BLaER1 treated with 17β-estradiol and CSF1 and Interleukin-3, amounts not matched to agents 10 nM and 100 nM (cell line): ENCODE measurements at regions not wholly inside any gene's neighbourhood (a gene's known extent, or its start where the extent isn't known, plus 50 kb on each side); places are given as distances from the start of the nearest gene placed in this dataset.
A peak's percentile ranks its signal among the peaks of the same experiment; 100 is the strongest.

Experiments used
- H3K27ac ChIP-seq, 11 experiments: shearing (Covaris generic); formaldehyde crosslinking; 2 replicates each; pipeline ENCODE4 v1.8.1; 2022
- H3K27me3 ChIP-seq, 11 experiments: shearing (Covaris generic); formaldehyde crosslinking; 2 replicates each; pipeline ENCODE4 v1.8.1; 2022
- H3K36me3 ChIP-seq, 11 experiments: shearing (Covaris generic); formaldehyde crosslinking; 2 replicates each; pipeline ENCODE4 v1.8.1; 2022
- H3K4me1 ChIP-seq, 10 experiments: shearing (Covaris generic); formaldehyde crosslinking; 2 replicates each; pipeline ENCODE4 v1.8.1; 2022
- H3K4me2 ChIP-seq, 11 experiments: shearing (Covaris generic); formaldehyde crosslinking; 2 replicates each; pipeline ENCODE4 v1.8.1; 2022
- H3K4me3 ChIP-seq, 10 experiments: shearing (Covaris generic); formaldehyde crosslinking; 2 replicates each; pipeline ENCODE4 v1.8.1; 2022
- H3K9ac ChIP-seq, 11 experiments: shearing (Covaris generic); formaldehyde crosslinking; 2 replicates each; pipeline ENCODE4 v1.8.1; 2022
- H3K9me3 ChIP-seq, 11 experiments: shearing (Covaris generic); formaldehyde crosslinking; replicated peaks in 1 of 11; 2 replicates each; pipeline ENCODE4 v1.8.1; 2022
- H4K20me1 ChIP-seq, 11 experiments: shearing (Covaris generic); formaldehyde crosslinking; 2 replicates each; pipeline ENCODE4 v1.8.1; 2022
- Cebpa-rat ChIP-seq, 11 experiments: shearing (Covaris generic); IDR thresholded peaks; 2 replicates each; pipeline ENCODE4 v1.8.1; 2022

GRCh38 chr13:111020546-111020945, 94.6 kb upstream of the ARHGEF7 start:
- Histone ChIP-seq H3K9ac (no peak overlapping the region), H3K4me3 (no peak overlapping the region), H3K4me2 (no peak overlapping the region), H3K4me1 (no peaks in the 10 kb centered on the region), H3K27ac (no peak overlapping the region), H4K20me1 (no peaks in the 10 kb centered on the region), H3K36me3 (no peaks in the 10 kb centered on the region; a peak in 2 of 22 replicates), H3K9me3 (peaks cover 31 to 39% (median 34%) of the 10 kb centered on the region in 11 experiments), H3K27me3 (no peaks in the 10 kb centered on the region)
- TF ChIP-seq Cebpa-rat (IDR thresholded peaks at IDR 0.05): no peak

- Histone ChIP-seq H3K9me3 (peaks cover 31 to 39% (median 34%) of the 10 kb centered on the region in 11 experiments), H3K9ac (no peak overlapping the region), H3K4me3 (no peak overlapping the region), H3K4me2 (no peak overlapping the region), H3K4me1 (no peaks in the 10 kb centered on the region), H3K27ac (no peak overlapping the region), H3K27me3 (no peaks in the 10 kb centered on the region), H3K36me3 (no peaks in the 10 kb centered on the region; a peak in 2 of 22 replicates), H4K20me1 (no peaks in the 10 kb centered on the region)
- no peak for TF ChIP-seq Cebpa-rat (IDR thresholded peaks at IDR 0.05)
These were observed 95.1 kb upstream of the ARHGEF7 start for GRCh38 chr13:111020021-111020420.

- TF ChIP-seq Cebpa-rat (IDR thresholded peaks at IDR 0.05): no peak
- Histone ChIP-seq H4K20me1 (no peaks in the 10 kb centered on the region), H3K9ac (no peak overlapping the region), H3K4me2 (no peak overlapping the region), H3K4me3 (no peak overlapping the region), H3K9me3 (peaks cover 31 to 37% (median 33%) of the 10 kb centered on the region in 11 experiments), H3K36me3 (no peaks in the 10 kb centered on the region; a peak in 2 of 22 replicates), H3K27ac (no peak overlapping the region), H3K27me3 (no peaks in the 10 kb centered on the region), H3K4me1 (no peaks in the 10 kb centered on the region)
These were observed 97.2 kb upstream of the ARHGEF7 start for GRCh38 chr13:111017755-111018459.

GRCh38 chr13:111013196-111013595, 98.3 kb upstream of the ANKRD10 start:
- no peaks in the 10 kb centered on the region for H3K36me3 ChIP-seq
- H3K27ac ChIP-seq: no peak overlapping the region
- H3K9me3 ChIP-seq: peaks cover 0 to 5% (median 0%) of the 10 kb centered on the region in 11 experiments; a peak in 2 of 22 replicates
- no peaks in the 10 kb centered on the region for H4K20me1 ChIP-seq
- no peak for TF ChIP-seq Cebpa-rat (IDR thresholded peaks at IDR 0.05)
- peaks cover 0 to 9% (median 0%) of the 10 kb centered on the region in 10 experiments; a peak in 5 of 20 replicates for H3K4me1 ChIP-seq
- H3K4me2 ChIP-seq: no peak overlapping the region
- H3K9ac ChIP-seq: no peak overlapping the region
- no peaks in the 10 kb centered on the region for H3K27me3 ChIP-seq
- no peak overlapping the region for H3K4me3 ChIP-seq

- Histone ChIP-seq H3K4me3 (no peak overlapping the region), H3K27ac (no peak overlapping the region), H3K9me3 (peaks cover 6 to 9% (median 8%) of the 10 kb centered on the region in 11 experiments), H3K4me2 (peak overlapping the region in 3 of 11 experiments; percentile 1 to 46 (median 12); a peak in 5 of 22 replicates), H3K9ac (no peak overlapping the region), H3K4me1 (peaks cover 0 to 9% (median 0%) of the 10 kb centered on the region in 10 experiments; a peak in 6 of 20 replicates), H4K20me1 (no peaks in the 10 kb centered on the region), H3K27me3 (no peaks in the 10 kb centered on the region), H3K36me3 (no peaks in the 10 kb centered on the region)
- no peak for TF ChIP-seq Cebpa-rat (IDR thresholded peaks at IDR 0.05)
These were observed 97.0 kb upstream of the ANKRD10 start for GRCh38 chr13:111011899-111012298.

- peaks cover 9 to 19% (median 14%) of the 10 kb centered on the region in 11 experiments for H3K9me3 ChIP-seq
- H3K9ac ChIP-seq: no peak overlapping the region
- H3K27me3 ChIP-seq: no peaks in the 10 kb centered on the region
- peaks cover 0 to 9% (median 0%) of the 10 kb centered on the region in 10 experiments; a peak in 6 of 20 replicates for H3K4me1 ChIP-seq
- no peak overlapping the region for H3K27ac ChIP-seq
- no peak overlapping the region for H3K4me3 ChIP-seq
- no peak overlapping the region for H3K4me2 ChIP-seq
- no peak for TF ChIP-seq Cebpa-rat (IDR thresholded peaks at IDR 0.05)
- H3K36me3 ChIP-seq: no peaks in the 10 kb centered on the region
- no peaks in the 10 kb centered on the region for H4K20me1 ChIP-seq
These were observed 93.5 kb upstream of the ANKRD10 start for GRCh38 chr13:111008351-111008750.

- no peak overlapping the region for H3K9ac ChIP-seq
- peaks cover 0 to 8% (median 0%) of the 10 kb centered on the region in 10 experiments; a peak in 6 of 20 replicates for H3K4me1 ChIP-seq
- peaks cover 9 to 19% (median 14%) of the 10 kb centered on the region in 11 experiments for H3K9me3 ChIP-seq
- no peak for TF ChIP-seq Cebpa-rat (IDR thresholded peaks at IDR 0.05)
- no peaks in the 10 kb centered on the region for H3K36me3 ChIP-seq
- H4K20me1 ChIP-seq: no peaks in the 10 kb centered on the region
- no peak overlapping the region; a peak in 1 of 22 replicates for H3K4me2 ChIP-seq
- H3K27ac ChIP-seq: no peak overlapping the region
- no peaks in the 10 kb centered on the region for H3K27me3 ChIP-seq
- H3K4me3 ChIP-seq: no peak overlapping the region
These were observed 92.3 kb upstream of the ANKRD10 start for GRCh38 chr13:111007209-111007608.

GRCh38 chr13:111006506-111007031, 91.7 kb upstream of the ANKRD10 start:
- H3K4me1 ChIP-seq: peaks cover 0 to 1% (median 0%) of the 10 kb centered on the region in 10 experiments; a peak in 6 of 20 replicates
- H3K9me3 ChIP-seq: peaks cover 9 to 19% (median 14%) of the 10 kb centered on the region in 11 experiments
- TF ChIP-seq Cebpa-rat (IDR thresholded peaks at IDR 0.05): no peak
- H3K9ac ChIP-seq: no peak overlapping the region
- no peaks in the 10 kb centered on the region for H3K27me3 ChIP-seq
- no peaks in the 10 kb centered on the region for H4K20me1 ChIP-seq
- H3K27ac ChIP-seq: no peak overlapping the region
- H3K36me3 ChIP-seq: no peaks in the 10 kb centered on the region
- no peak overlapping the region for H3K4me3 ChIP-seq
- H3K4me2 ChIP-seq: no peak overlapping the region

- no peak overlapping the region for H3K9ac ChIP-seq
- peaks cover 9 to 19% (median 14%) of the 10 kb centered on the region in 11 experiments for H3K9me3 ChIP-seq
These were observed 91.1 kb upstream of the ANKRD10 start for GRCh38 chr13:111005808-111006505.

More at GRCh38 chr13:111005808-111006505, 91.1 kb upstream of the ANKRD10 start:
- H3K36me3 ChIP-seq: no peaks in the 10 kb centered on the region
- H4K20me1 ChIP-seq: no peaks in the 10 kb centered on the region
- H3K4me1 ChIP-seq: no peaks in the 10 kb centered on the region; a peak in 1 of 20 replicates
- no peak overlapping the region for H3K4me3 ChIP-seq
- H3K27ac ChIP-seq: no peak overlapping the region
- no peak for TF ChIP-seq Cebpa-rat (IDR thresholded peaks at IDR 0.05)
- no peaks in the 10 kb centered on the region for H3K27me3 ChIP-seq
- no peak overlapping the region for H3K4me2 ChIP-seq
